Endodermal cell (in vitro differentiated cells): ENCODE measurements at regions not wholly inside any gene's neighbourhood (a gene's known extent, or its start where the extent isn't known, plus 50 kb on each side); places are given as distances from the start of the nearest gene placed in this dataset.

Experiments used
- DNase-seq: peaks from one replicate; pipeline ENCODE4 v3.0.0-alpha.2; 2017
- H3K27ac ChIP-seq: 2 replicates; pipeline ENCODE4 v1.5.1; 2013; ENCODE audit warnings: mild to moderate bottlenecking, low read depth, low read length, moderate library complexity
- H3K27me3 ChIP-seq: 2 replicates; pipeline ENCODE4 v1.6.1; 2013; ENCODE audit warnings: mild to moderate bottlenecking, low read length, moderate library complexity; ENCODE audit not compliant: insufficient read depth, control insufficient read depth, poor library complexity, severe bottlenecking
- H3K36me3 ChIP-seq: 2 replicates; pipeline ENCODE4 v1.7.0; 2013; ENCODE audit warnings: mild to moderate bottlenecking, low read length, moderate library complexity; ENCODE audit not compliant: control insufficient read depth, insufficient read depth
- H3K4me1 ChIP-seq: one replicate; pipeline ENCODE4 v1.7.0; 2013; ENCODE audit warnings: low read length; ENCODE audit not compliant: control insufficient read depth, insufficient read depth
- H3K4me3 ChIP-seq: 2 replicates; pipeline ENCODE4 v1.5.1; 2013; ENCODE audit warnings: mild to moderate bottlenecking, low read length, moderate library complexity
- H3K9ac ChIP-seq: 2 replicates; pipeline ENCODE4 v1.6.1; 2013; ENCODE audit warnings: mild to moderate bottlenecking, low read length, moderate library complexity; ENCODE audit not compliant: poor library complexity, severe bottlenecking; ENCODE audit errors: extremely low read depth
- H3K9me3 ChIP-seq: 2 replicates; pipeline ENCODE4 v1.6.1; 2013; ENCODE audit warnings: mild to moderate bottlenecking, low read length, moderate library complexity; ENCODE audit not compliant: control insufficient read depth
- H3K27ac Mint-ChIP-seq: 2 replicates; pipeline ENCODE4 v1.8.0; 2020; ENCODE audit warnings: mixed read lengths
- H3K27me3 Mint-ChIP-seq: 2 replicates; pipeline ENCODE4 v1.8.0; 2021; ENCODE audit warnings: mild to moderate bottlenecking, mixed read lengths; ENCODE audit not compliant: insufficient read depth
- H3K36me3 Mint-ChIP-seq: 2 replicates; pipeline ENCODE4 v1.8.0; 2020; ENCODE audit warnings: low read depth, mixed read lengths
- H3K4me1 Mint-ChIP-seq: 2 replicates; pipeline ENCODE4 v1.8.0; 2020; ENCODE audit warnings: mixed read lengths
- H3K4me3 Mint-ChIP-seq: 2 replicates; pipeline ENCODE4 v1.8.0; 2020; ENCODE audit warnings: mild to moderate bottlenecking, moderate library complexity, mixed read lengths
- H3K9me3 Mint-ChIP-seq: 2 replicates; pipeline ENCODE4 v1.8.0; 2020; ENCODE audit warnings: mild to moderate bottlenecking, mixed read lengths
- CTCF ChIP-seq: fragments of 200-600 bp; sonication (generic); conservative IDR thresholded peaks from 2 replicates; pipeline ENCODE4 v1.5.0; 2021; ENCODE audit warnings: antibody characterized with exemption, mild to moderate bottlenecking
- WGBS, 2 experiments: methylation state at CpG; one replicate each; pipeline versions ENCODE4 v1.1.5 to v1.1.7; 2013; ENCODE audit warnings: missing lambda C conversion rate in 2 of 2, mixed read lengths in 1 of 2; ENCODE audit not compliant: insufficient coverage in 1 of 2, insufficient read length in 1 of 2; 5-methylcytosine and 5-hydroxymethylcytosine counted together

GRCh38 chr17:77498791-77499698 lies 358.3 kb downstream of the SEC14L1 start:
- Mint-ChIP-seq H3K27me3 (no peaks in the 10 kb centered on the region), H3K4me1 (no peaks in the 10 kb centered on the region), H3K27ac (no peak overlapping the region), H3K9me3 (no peaks in the 10 kb centered on the region), H3K4me3 (no peak overlapping the region), H3K36me3 (peaks cover 35% of the 10 kb centered on the region)
- no peak for TF ChIP-seq CTCF
- H3K4me1 ChIP-seq = no peaks in the 10 kb centered on the region
- H3K4me3 ChIP-seq = no peak overlapping the region
- H3K9me3 ChIP-seq = no peaks in the 10 kb centered on the region
- H3K9ac ChIP-seq = no peak overlapping the region
- WGBS, 2 experiments = 94 to 97% methylated on average over 6 to 24 of the region's 28 CpGs
- H3K27ac ChIP-seq = no peak overlapping the region
- H3K36me3 ChIP-seq = peaks cover 59% of the 10 kb centered on the region
- peak; percentile 46 for DNase-seq
- H3K27me3 ChIP-seq = no peaks in the 10 kb centered on the region

- Mint-ChIP-seq H3K4me1 (no peaks in the 10 kb centered on the region), H3K4me3 (no peak overlapping the region), H3K36me3 (peaks cover 34% of the 10 kb centered on the region), H3K27ac (no peak overlapping the region), H3K9me3 (no peaks in the 10 kb centered on the region), H3K27me3 (no peaks in the 10 kb centered on the region)
- no peak overlapping the region for H3K9ac ChIP-seq
- H3K4me3 ChIP-seq = no peak overlapping the region
- no peaks in the 10 kb centered on the region for H3K4me1 ChIP-seq
- DNase-seq = peak; percentile 23
- H3K27me3 ChIP-seq = no peaks in the 10 kb centered on the region
- no peaks in the 10 kb centered on the region for H3K9me3 ChIP-seq
- 96 to 97% methylated on average over 10 to 12 of the region's 14 CpGs for WGBS, 2 experiments
- H3K36me3 ChIP-seq = peaks cover 51% of the 10 kb centered on the region
- no peak for TF ChIP-seq CTCF
- H3K27ac ChIP-seq = no peak overlapping the region
Observed at GRCh38 chr17:77499699-77500435, 359.1 kb downstream of the SEC14L1 start.

GRCh38 chr17:77501101-77501566 lies 360.4 kb downstream of the SEC14L1 start:
- Histone ChIP-seq H3K9me3 (no peaks in the 10 kb centered on the region), H3K4me3 (no peak overlapping the region), H3K9ac (no peak overlapping the region), H3K36me3 (peaks cover 41% of the 10 kb centered on the region), H3K27me3 (no peaks in the 10 kb centered on the region), H3K4me1 (no peaks in the 10 kb centered on the region), H3K27ac (no peak overlapping the region)
- no peak overlapping the region for H3K4me3 Mint-ChIP-seq
- WGBS, 2 experiments = 88 to 95% methylated on average over 6 to 12 of the region's 12 CpGs
- H3K27me3 Mint-ChIP-seq = no peaks in the 10 kb centered on the region
- TF ChIP-seq CTCF = peak; percentile 78
- peak; percentile 86 for DNase-seq
- H3K27ac Mint-ChIP-seq = no peak overlapping the region
- peaks cover 29% of the 10 kb centered on the region for H3K36me3 Mint-ChIP-seq
- no peaks in the 10 kb centered on the region for H3K9me3 Mint-ChIP-seq
- H3K4me1 Mint-ChIP-seq = no peaks in the 10 kb centered on the region
